SK-N-SH (cell line): ENCODE measurements at regions not wholly inside any gene's neighbourhood (a gene's known extent, or its start where the extent isn't known, plus 50 kb on each side); places are given as distances from the start of the nearest gene placed in this dataset.

Experiments
- FOXJ3 ChIP-seq: sonication (generic); formaldehyde crosslinking; IDR thresholded peaks from 2 replicates; pipeline ENCODE4 v1.5.1; 2020; ENCODE audit warnings: mild to moderate bottlenecking, missing genetic modification reagents
- GABPA ChIP-seq: IDR thresholded peaks from 2 replicates; pipeline ENCODE4 v1.4.0; 2012; ENCODE audit warnings: low read depth, mild to moderate bottlenecking
- GATA2 ChIP-seq: sonication (generic); formaldehyde crosslinking; IDR thresholded peaks from 2 replicates; pipeline ENCODE4 v1.5.0; 2020; ENCODE audit warnings: mild to moderate bottlenecking, missing genetic modification reagents
- IRF3 ChIP-seq: fragments of 150-350 bp; IDR thresholded peaks from 2 replicates; pipeline ENCODE4 v1.6.1; 2016; ENCODE audit warnings: mild to moderate bottlenecking, low read depth, low read length
- MEF2A ChIP-seq: IDR thresholded peaks from 2 replicates; pipeline ENCODE4 v1.4.0; 2012; ENCODE audit warnings: low read depth, borderline replicate concordance
- TCF12 ChIP-seq: IDR thresholded peaks from 2 replicates; pipeline ENCODE4 v1.4.0; 2012
- TEAD4 ChIP-seq: IDR thresholded peaks from 2 replicates; pipeline ENCODE4 v1.4.0; 2012; ENCODE audit warnings: mild to moderate bottlenecking, borderline replicate concordance; ENCODE audit not compliant: insufficient read depth

GRCh38 chr14:56065621-56066290, 52.5 kb upstream of the PELI2 start (continued):
- TF ChIP-seq GABPA (no peak), FOXJ3 (CRISPR knock-in tag) (no peak), TCF12 (no peak), TEAD4 (no peak), IRF3 (no peak), GATA2 (no peak), MEF2A (no peak)
